ENCODE measurements at regions not wholly inside any gene's neighbourhood (a gene's known extent, or its start where the extent isn't known, plus 50 kb on each side); places are given as distances from the start of the nearest gene placed in this dataset.

DNA sequence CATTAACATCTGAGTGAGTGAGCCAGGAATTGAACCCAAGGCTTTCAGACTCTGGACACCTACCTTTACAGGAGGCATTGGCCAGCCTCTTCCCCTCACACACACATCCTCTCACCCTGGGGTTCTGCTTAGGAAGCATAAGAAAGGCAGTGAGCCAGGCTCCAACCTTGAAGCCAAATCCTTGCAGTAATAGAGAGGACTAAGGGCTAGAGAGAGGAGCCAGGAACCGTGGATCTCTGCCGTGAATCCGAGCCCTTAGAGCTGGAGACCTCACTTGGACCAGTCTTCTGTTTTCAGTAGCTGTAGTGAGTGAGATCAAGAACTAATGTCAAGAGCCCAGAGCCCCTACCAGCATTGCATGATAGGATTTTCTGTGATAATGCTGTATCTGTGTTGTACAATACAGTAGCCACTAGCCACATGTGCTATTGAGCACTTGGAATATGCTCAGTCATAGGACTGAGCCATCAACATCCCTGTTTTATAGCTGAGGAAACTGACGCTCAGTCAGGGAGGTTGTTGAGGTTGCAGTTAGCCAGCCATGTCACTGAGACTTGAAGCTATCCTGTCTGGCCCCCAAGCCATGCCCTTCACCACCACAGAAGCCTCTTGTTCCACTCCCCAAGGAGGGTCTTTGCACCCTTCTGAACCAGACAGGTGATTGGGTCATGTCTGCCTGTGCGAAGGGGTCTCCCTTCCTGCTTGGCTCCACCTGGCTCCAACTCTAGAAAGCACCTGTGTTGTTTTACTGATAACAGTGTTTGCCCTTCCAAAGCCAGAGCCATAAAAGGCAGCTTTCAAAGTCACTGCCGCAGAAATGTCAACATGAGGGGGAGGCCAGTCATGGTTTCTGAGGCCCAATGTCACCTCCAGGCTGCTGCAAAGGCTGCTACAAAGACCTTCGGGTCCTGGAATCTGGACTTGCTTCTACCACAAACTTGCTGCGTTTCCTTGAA is 101.1 kb upstream of the JUN start:
- TF ChIP-seq, protein P1, sequence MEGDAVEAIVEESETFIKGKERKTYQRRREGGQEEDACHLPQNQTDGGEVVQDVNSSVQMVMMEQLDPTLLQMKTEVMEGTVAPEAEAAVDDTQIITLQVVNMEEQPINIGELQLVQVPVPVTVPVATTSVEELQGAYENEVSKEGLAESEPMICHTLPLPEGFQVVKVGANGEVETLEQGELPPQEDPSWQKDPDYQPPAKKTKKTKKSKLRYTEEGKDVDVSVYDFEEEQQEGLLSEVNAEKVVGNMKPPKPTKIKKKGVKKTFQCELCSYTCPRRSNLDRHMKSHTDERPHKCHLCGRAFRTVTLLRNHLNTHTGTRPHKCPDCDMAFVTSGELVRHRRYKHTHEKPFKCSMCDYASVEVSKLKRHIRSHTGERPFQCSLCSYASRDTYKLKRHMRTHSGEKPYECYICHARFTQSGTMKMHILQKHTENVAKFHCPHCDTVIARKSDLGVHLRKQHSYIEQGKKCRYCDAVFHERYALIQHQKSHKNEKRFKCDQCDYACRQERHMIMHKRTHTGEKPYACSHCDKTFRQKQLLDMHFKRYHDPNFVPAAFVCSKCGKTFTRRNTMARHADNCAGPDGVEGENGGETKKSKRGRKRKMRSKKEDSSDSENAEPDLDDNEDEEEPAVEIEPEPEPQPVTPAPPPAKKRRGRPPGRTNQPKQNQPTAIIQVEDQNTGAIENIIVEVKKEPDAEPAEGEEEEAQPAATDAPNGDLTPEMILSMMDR (IDR thresholded peaks at IDR 0.05; ENCODE audit: low read depth, low read length), result no peak
- no peak for TF ChIP-seq POLR2A (IDR thresholded peaks at IDR 0.05; ENCODE audit: extremely low read depth, insufficient read length)

All from NB4 (cell line).